ENCODE measurements at regions not wholly inside any gene's neighbourhood (a gene's known extent, or its start where the extent isn't known, plus 50 kb on each side); places are given as distances from the start of the nearest gene placed in this dataset.

GRCh38 chr9:16306586-16306985, 563.9 kb downstream of the BNC2 start:
- no peak for TF ChIP-seq POLR2A (IDR thresholded peaks at IDR 0.05)
- TF ChIP-seq CTCF (IDR thresholded peaks at IDR 0.05) = no peak

Data from tibial nerve (tissue), 3 donors.